GM21423 (cell line): ENCODE measurements at regions not wholly inside any gene's neighbourhood (a gene's known extent, or its start where the extent isn't known, plus 50 kb on each side); places are given as distances from the start of the nearest gene placed in this dataset.
"Not testable (repeated sequence)": the region's sequence is repeated elsewhere in the genome, so short reads cannot be mapped to it uniquely, and the experiment has no call there.

Experiments used
- ATAC-seq: cut with Tn5 transposase; IDR thresholded peaks from one replicate; pipeline ENCODE4 v1.9.1; 2021; ENCODE audit warnings: mild to moderate bottlenecking, moderate library complexity; ENCODE audit not compliant: unreplicated experiment

- ATAC-seq = no peak
Observed at GRCh38 chr5:37971483-37972024, 131.7 kb upstream of the GDNF start.

GRCh38 chr5:37966871-37967270, 127.0 kb upstream of the GDNF start:
- no peak for ATAC-seq

- ATAC-seq = no peak
Observed at GRCh38 chr5:37966291-37966690, 126.5 kb upstream of the GDNF start.

GRCh38 chr5:37962389-37962788, 122.5 kb upstream of the GDNF start:
- no peak for ATAC-seq

- ATAC-seq = no peak
Observed at GRCh38 chr5:37957218-37957617, 117.4 kb upstream of the GDNF start.

- no peak for ATAC-seq
Observed at GRCh38 chr5:37955748-37956147, 115.9 kb upstream of the GDNF start.

- ATAC-seq = no peak
Observed at GRCh38 chr5:37954561-37954960, 114.7 kb upstream of the GDNF start.

GRCh38 chr5:37951946-37952721, 112.3 kb upstream of the GDNF start:
- ATAC-seq = no peak

GRCh38 chr5:37950436-37950835, 110.6 kb upstream of the GDNF start:
- no peak for ATAC-seq

- no peak for ATAC-seq
Observed at GRCh38 chr5:37945446-37945845, 105.6 kb upstream of the GDNF start.

GRCh38 chr5:37943136-37943535, 103.3 kb upstream of the GDNF start:
- ATAC-seq = not testable (repeated sequence)

- no peak for ATAC-seq
Observed at GRCh38 chr5:37940931-37941623, 101.2 kb upstream of the GDNF start.

GRCh38 chr5:37938861-37939260, 99.0 kb upstream of the GDNF start:
- ATAC-seq = no peak

GRCh38 chr5:37938076-37938852, 98.4 kb upstream of the GDNF start:
- no peak for ATAC-seq

GRCh38 chr5:37936091-37936490, 96.2 kb upstream of the GDNF start:
- ATAC-seq = no peak

GRCh38 chr5:37933576-37933975, 93.7 kb upstream of the GDNF start:
- no peak for ATAC-seq

GRCh38 chr5:37932450-37932849, 92.6 kb upstream of the GDNF start:
- no peak for ATAC-seq

GRCh38 chr5:37931541-37931940, 91.7 kb upstream of the GDNF start:
- no peak for ATAC-seq

- ATAC-seq = no peak
Observed at GRCh38 chr5:37930350-37930749, 90.5 kb upstream of the GDNF start.

- no peak for ATAC-seq
Observed at GRCh38 chr5:37929791-37930190, 90.0 kb upstream of the GDNF start.

- ATAC-seq = not testable (repeated sequence)
Observed at GRCh38 chr5:37927753-37928152, 87.9 kb upstream of the GDNF start.
